NCI-H2196 (cell line): ENCODE measurements at regions not wholly inside any gene's neighbourhood (a gene's known extent, or its start where the extent isn't known, plus 50 kb on each side); places are given as distances from the start of the nearest gene placed in this dataset.
"Not testable (repeated sequence)": the region's sequence is repeated elsewhere in the genome, so short reads cannot be mapped to it uniquely, and the experiment has no call there.

Experiments
- DNase-seq: peaks from one replicate; lab custom pipeline; 2025; ENCODE audit not compliant: unreplicated experiment; lab: John Stamatoyannopoulos, UW

DNA sequence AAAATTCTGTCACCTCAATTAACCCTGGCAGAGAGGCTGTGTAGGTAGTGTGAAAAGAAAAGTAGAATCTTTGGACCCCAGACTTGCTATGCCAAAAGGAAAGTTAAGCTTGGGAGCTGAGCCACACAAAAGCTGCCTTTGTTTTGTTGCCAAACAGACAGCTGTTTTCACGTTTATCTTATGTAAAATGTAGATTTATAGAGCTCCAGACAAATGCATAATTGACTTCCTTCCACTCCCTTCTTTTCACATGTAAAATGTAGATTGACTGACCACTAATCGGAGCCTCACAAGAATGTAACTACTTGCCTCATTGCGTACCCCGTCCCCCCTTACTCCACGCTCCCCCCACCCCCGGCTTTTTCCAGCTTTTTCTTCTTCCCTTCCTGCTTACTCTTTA is 2302.2 kb upstream of the RAG2 start:
- DNase-seq, result no peak

DNA sequence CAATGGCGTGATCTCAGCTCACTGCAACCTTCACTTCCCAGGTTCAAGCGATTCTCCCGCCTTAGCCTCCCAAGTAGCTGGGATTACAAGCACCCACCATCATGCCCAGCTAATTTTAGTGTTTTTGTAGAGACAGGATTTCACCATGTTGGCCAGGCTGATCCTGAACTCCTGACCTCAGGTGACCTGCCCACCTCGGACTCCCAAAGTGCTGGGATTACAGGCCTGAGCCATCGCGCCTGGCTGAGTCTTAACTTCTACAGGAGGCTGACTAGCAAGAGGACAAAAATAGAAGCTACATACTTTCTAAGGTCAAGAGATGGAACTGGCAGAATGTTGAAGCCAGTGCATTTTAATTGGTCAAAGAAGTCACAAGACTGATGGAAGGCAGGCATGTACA is 2296.2 kb upstream of the RAG2 start:
- DNase-seq, result not testable (repeated sequence)

DNA sequence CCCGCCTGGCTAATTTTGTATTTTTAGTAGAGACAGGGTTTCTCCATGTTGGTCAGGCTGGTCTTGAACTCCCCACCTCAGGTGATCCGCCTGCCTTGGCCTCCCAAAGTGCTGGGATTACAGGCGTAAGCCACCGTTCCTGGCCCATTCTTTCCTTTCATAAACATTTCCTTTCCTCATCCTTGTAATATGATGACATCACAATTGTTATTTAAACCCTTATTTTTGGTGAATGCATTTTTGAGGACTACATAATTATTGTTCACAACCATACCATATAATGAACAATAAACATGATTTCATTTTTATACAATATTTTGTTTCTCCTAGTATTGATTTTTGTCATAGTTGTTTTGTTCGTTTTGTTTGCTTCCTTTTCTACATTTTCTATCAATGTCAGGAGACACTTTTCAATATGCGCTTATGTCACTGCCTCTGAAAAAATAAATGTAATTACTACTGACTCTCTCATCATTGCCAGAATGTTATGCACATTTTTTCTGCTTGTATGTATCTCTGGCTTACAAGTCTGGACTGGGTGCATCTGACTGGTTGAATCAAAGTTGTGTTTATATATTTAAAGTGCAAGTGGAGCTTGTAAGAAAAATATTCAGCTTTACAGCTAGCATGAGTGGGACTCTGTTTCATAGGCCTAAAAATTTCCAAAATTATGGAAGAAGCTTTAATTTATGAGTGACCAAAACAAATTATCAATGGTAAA is 2286.3 kb upstream of the RAG2 start:
- no peak for DNase-seq

DNA sequence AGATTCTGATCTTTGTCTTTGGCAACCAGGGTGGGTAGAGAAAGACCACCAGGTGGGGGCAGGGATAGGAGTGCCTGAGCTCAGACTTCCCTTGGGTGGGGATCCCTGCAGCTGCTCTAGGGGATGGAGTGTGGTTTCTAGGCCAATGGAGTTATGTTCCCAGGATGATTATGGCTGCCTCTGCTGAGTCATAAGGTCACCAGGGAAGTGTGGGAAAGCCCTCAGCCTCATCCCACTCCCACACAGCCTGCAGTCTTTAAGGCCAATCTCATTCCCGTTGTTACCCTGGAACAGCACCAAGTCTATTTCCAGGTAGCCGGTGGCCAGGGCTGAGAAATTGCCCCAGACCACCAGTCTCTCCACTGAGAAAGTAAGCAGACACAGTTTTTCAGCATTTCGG is 2269.3 kb upstream of the RAG2 start:
- DNase-seq, result no peak

DNA sequence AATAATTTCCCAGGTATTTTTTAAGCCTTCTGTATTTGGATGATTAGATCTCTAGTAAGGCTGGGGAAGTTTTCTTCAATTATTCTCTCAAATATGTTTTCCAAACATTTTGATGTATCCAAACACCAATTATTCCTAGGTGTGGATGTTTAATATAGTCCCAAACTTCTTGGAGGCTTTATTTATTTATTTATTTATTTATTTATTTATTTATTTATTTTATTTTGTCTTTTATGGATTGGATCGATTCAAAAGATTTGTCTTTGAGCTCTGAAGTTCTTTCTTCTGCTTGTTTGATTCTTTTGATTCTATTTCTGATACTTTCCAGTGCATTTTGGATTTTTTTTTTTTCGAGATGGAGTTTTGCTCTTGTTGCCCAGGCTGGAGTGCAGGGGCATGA is 2267.9 kb upstream of the RAG2 start:
- DNase-seq, result no peak

DNA sequence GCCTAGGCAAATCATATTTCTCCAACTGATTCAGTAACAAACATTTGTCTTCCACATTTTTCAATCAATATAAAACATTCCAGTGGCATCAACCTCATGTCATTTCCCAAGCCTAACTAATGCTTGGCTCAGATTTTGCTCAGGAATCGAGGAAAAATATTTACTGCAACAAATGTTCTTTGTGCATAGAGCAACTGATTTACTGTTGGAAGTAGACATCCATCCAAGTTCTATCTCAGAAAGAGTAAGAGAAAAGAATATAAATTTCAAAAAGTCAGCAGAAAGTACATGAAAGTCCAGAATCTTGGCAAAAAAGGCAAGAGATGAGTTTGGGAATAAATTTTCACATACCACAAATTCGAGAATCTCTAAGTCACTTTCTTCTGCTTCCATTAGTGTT is 2245.0 kb upstream of the RAG2 start:
- DNase-seq, result no peak

DNA sequence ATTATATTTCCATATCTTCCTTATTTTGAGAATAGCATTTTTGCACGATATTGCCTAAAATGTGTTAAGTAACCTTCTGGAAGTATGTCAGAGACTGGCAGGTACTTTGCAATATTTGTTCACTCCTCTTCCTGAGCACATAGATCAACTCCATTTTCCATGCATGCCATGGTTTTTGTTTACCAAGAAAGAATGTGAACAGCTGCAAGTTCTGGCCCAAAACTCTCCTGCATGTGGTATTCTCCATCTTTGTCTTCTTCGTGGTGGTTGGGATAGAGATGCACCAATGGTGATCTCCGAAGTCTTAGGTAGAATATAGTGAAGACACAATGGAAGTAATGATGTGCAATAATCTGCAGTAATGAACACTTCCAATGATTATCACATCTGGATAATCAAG is 2241.0 kb upstream of the RAG2 start:
- DNase-seq, result no peak

DNA sequence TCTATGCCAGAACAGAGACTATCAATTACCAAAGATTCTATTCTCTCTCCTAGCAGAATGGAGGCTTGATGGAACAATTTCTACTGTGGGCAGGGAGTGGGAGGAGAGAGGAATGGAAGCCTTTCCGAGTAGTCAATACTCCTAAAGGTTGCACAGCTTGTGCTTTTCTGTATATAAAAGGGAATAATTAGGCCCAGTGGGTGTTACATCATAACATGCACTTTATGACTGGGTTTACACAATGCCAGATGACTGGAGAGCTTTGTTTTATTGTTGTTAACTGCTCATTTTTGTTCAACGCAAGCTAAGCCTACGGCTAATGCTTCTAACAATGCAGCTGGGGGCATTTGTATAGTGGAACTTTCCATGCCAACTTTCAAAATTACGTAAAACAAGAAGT is 2237.9 kb upstream of the RAG2 start:
- DNase-seq, result no peak

DNA sequence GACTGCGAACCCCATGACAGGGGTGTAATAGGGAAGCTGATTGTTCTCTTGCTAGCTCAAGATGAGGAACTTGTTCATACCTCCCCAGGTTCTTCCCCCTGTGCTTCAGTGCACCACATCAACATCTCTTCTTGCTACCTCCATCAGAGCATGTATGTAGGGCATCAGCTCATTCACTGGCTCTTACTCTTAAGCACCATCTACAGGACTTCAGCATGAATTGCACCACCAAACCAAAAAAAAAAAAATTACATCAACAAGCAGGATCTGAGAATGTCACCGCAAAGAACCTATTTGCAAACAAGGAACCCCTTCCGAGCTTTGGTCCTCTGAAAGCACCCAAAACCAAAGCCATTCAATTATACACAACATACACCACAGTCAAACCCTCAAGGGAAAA is 2226.5 kb upstream of the RAG2 start:
- no peak for DNase-seq

DNA sequence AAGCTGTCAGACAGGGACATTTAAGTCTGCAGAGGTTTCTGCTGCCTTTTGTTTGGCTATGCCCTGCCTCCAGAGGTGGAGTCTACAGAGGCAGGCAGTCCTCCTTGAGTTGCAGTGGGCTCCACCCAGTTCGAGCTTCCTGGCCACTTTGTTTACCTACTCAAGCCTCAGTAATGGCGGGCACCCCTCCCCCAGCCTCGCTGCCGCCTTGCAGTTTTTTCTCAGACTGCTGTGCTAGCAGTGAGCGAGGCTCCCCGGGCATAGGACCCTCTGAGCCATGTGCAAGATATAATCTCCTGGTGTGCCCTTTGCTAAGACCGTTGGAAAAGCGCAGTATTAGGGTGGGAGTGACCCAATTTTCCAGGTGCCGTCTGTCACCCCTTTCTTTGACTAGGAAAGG is 2223.8 kb upstream of the RAG2 start:
- DNase-seq, result not testable (repeated sequence)

DNA sequence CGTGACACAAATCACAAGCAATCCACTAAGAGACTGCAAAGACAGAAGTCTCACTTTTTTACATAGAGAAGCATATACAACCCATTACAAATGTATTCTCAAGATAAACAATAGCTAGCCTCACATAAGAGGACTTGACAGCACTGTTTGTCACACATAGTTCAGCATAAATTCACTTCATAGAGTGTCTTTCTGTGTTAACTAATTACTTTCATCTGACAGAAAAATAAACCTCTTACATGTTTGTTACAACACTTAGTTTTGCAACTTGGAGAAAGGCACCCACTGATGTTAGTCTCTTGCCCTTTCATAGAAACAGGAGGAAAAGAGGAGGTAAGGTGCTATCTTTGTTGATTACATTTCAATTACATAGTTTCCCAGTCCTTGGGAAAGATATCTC is 2221.9 kb upstream of the RAG2 start:
- DNase-seq, result no peak

DNA sequence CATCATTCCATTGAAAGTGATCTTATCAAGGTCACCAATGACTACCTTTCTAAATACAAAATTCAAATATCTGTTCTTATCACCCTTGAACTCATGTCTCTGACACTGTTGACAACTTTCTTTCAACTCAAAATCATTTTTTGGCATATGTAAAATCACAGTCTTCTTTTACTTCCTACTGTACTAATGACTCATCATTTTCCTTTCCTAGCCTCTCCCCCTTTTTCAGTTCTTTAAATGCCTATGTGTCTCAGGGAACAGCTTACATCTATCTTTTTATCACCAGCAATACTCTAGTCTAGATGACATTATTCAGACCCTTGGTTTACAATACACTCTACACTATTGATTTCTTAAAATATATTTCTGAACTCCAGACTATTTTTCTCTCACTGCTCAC is 2220.7 kb upstream of the RAG2 start:
- DNase-seq, result no peak

DNA sequence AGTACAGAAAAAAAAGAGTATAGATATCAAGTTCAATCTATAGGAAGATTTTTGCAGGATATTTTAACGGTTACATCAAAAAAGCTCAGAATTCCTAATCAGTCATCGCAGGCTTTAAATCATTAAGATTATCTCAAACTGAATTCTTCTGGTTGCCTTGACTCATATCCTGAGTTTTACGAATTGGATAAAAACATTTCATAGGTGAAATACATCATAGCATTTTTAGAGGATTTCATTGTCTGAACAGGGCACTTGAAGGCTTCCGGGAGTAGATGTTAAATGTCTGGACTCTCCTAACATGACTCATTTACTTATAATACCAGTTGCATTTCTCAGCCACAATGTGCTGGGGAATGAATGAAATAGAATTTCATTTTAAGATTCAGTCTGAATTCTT is 2216.6 kb upstream of the RAG2 start:
- DNase-seq, result no peak

DNA sequence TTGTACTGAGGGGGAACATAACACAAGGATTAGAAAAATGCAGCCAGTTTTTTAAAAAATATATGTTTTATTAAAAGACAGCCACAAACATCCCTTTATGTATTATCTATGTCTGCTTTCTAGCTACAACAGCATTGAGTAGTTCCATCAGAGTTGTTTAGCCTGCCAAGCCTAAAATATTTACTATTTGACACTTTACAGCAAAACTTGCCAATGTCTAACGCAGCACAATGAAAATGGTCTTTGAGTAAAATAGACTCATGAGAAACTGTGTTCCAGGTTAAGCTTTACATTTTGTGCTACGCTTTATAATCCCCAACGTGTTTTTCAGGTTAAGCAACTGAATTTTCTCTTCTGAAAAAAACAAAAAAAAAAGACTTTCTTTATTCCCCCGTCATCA is 2211.5 kb upstream of the RAG2 start:
- no peak for DNase-seq

DNA sequence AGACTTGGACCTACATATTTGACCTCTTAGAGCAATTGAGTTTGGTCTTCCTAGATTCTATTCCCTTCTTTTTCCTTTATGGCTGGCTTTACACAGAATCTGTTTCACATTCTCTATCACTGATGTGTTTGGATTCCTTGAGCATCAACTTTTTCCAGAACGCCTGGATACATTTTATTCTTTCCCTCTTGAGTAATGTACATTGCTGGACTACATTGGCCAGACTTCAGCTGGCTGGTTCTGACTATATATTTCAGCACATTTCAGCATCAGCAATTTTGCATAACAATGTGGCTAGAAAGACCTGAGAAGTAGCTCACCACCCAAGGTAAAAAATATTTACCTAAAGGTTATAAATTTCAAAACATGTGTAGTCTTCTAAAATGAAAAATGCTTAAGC is 2198.2 kb upstream of the RAG2 start:
- DNase-seq, result no peak

DNA sequence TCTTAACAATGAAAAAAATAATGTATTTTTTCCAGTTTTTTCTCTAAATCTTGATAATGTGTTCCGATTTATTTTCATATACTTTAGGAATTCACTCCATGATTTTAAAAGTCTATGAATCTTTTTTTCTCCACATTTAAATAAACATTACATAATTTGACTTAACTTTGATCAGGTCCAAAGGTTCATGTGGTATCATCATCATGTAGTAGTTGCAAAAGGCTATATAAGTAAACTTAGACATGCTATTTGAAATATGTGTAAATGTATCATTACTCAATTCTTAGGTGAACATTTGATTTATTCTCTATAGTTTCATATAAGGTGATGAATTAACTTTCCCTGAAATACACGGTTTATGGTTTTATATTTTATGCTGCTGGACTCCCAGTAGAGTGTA is 2197.0 kb upstream of the RAG2 start:
- no peak for DNase-seq

DNA sequence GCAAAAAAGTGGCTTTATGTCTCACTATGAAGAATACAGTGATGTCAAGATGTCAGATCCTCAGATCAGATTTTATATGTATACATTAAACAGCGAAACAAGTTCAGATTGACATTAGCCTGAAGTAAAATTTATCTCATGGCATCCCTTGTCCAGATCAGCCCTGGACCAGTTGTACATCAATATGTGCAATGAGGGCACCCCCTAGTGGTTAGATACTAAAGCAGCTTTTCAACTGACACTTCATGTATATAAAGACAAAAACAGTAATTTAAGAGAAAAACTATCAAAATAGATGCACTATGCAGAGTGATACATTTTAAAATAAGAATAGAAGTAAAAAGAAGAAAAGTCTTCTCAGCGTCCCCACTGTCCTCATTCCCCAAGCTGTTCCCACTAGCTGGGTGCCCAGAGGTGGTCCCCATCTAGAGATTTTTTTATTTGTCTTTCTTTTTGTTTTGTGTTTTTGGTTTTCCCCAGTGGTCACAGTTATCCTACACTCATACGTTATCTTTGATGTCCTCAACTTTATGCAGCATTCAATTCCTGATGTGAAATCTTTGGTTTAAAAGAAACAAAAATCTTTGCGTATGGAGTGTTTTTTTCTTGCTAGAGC is 2193.4 kb upstream of the RAG2 start:
- peak; percentile 61 for DNase-seq

DNA sequence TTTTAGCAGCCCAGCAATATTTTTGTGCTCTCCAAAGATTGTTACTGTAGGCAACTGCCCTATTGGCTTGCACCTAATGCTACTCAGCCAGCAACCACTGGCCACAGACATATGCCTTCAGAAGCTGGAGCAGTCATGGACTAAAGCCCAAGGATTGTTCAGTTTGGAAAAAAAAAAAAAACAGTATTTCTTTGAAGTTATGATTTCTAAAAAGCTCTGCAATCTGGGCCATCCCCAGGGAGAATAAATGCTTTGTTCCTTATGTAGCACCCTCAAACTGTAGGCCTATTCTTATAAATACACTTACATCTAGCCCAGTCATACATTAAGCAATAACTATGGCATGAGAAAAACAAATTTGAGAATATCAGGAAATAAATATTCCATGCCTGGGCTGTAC is 2190.5 kb upstream of the RAG2 start:
- DNase-seq, result no peak

DNA sequence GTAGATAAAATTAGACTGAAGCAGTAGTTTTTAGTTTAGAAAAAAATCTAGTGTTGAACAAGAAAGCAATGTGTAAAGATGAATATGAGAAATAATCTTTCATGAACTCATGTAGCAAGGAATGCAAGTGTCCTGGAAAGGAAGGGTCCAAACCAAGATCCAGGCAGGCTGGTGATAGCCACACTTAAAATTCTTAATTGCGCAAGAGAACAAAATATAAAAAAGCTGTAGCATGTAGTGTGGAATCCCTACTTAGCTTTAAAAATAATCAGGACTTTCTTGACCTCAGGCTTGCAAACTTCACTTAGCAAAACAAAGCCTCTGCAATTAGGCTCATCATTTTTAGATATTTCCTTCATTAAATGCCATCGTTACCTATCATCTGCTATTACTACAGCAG is 2186.1 kb upstream of the RAG2 start:
- DNase-seq, result no peak

DNA sequence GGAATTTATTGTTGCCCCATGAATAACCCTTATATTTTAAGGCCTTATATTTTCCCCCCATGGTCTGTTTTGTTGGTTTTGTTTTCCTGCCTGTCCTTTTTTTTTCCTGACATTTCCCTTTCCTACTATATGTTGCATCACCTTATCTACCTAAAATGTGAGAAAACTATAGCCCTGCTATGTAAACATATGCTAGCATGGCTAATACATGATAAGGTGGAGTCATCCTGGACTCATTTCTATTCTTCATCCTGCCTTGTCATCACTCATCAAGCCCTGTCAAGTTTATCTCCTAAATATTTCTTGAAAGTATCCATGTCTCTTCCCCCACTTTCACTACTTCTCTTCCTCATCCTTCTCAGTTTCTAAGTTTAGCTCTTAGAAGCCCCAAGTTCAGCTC is 2168.8 kb upstream of the RAG2 start:
- no peak for DNase-seq

DNA sequence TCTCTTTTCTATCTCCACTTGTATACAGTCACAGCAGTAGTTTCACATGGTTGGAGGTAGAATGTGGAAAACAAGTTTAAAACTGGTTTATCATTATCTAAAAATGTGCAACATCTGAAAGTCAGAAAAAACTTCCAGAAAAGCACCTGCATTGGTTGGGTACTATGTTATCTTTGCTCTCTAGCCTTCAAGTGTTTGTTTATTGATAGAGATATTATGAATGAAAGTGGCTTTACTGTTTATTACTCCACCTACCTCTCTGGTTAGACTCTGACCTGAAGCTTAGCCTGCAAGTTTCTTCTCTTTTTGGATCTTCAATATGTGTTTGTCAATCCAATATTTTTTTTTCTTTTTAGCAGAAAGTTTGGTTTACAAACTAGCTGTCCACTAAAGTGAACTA is 2161.4 kb upstream of the RAG2 start:
- no peak for DNase-seq

DNA sequence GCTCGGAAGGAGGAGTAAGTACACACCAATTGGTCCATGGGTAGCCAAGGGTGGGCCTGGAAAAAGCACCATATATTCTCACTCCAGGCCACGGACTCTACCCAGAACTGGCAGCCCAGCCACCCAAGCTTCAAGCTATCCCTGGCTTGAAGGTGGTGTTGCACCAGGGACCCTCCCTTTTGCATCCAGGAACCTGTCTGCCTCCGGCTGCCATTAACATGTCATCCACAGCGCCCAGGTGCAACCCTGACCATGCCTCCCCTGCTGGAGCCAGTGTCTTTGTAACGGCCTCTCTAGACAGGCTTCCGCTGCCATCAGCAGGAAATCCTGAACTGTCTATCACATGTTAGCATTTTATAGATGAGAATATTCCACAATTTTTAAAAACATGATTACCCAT is 2158.5 kb upstream of the RAG2 start:
- no peak for DNase-seq

DNA sequence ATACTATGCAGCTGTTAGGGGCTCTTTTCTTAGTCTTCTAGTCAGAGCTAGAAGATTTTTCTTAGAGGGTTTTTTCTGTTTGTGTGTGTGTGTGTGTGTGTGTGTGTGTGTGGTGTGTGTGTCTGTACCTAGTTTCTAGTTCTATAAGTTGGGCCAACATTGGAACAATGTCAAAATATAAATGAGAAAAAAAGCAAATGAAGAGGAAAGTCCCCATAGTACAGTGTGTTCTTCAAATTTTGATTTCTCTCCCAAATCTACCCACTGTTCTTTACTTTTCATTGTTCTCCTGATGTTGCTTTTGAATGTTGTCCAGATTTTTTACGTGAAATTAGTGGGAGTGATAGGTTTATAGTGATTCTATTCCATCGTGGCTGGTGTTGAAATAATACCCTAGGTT is 2153.4 kb upstream of the RAG2 start:
- no peak for DNase-seq
